Neural cell (in vitro differentiated cells): ENCODE measurements at regions not wholly inside any gene's neighbourhood (a gene's known extent, or its start where the extent isn't known, plus 50 kb on each side); places are given as distances from the start of the nearest gene placed in this dataset.

Experiments
- H2AFZ ChIP-seq: fragments of 200-600, 300-800 bp; sonication (generic), shearing (Covaris generic); 2 replicates; pipeline ENCODE4 v1.6.0; 2014; ENCODE audit warnings: low read depth, mild to moderate bottlenecking, antibody characterized with exemption, low read length, moderate library complexity
- H3F3A ChIP-seq: fragments of 200-600 bp; shearing (Covaris generic); 2 replicates; pipeline ENCODE4 v1.6.1; 2016; ENCODE audit warnings: mild to moderate bottlenecking, moderate library complexity, mixed read lengths, antibody characterized with exemption, low read length; ENCODE audit not compliant: insufficient read depth, poor library complexity, severe bottlenecking
- H3K27ac ChIP-seq: fragments of 200-600, 300-800 bp; sonication (generic), shearing (Covaris generic); 2 replicates; pipeline ENCODE4 v1.5.1; 2014; ENCODE audit warnings: mild to moderate bottlenecking, low read length, moderate library complexity
- H3K27me3 ChIP-seq: fragments of 300-800, 200-600 bp; sonication (generic), shearing (Covaris generic); 2 replicates; pipeline ENCODE4 v1.6.0; 2014; ENCODE audit warnings: mild to moderate bottlenecking, low read depth, low read length, moderate library complexity; ENCODE audit not compliant: insufficient read depth
- H3K36me3 ChIP-seq: fragments of 300-800, 200-600 bp; sonication (generic), shearing (Covaris generic); 2 replicates; pipeline ENCODE4 v1.5.1; 2014; ENCODE audit warnings: mild to moderate bottlenecking, antibody characterized with exemption, low read length, moderate library complexity; ENCODE audit not compliant: insufficient read depth
- H3K4me2 ChIP-seq: fragments of 300-800, 200-600 bp; sonication (generic), shearing (Covaris generic); 2 replicates; pipeline ENCODE4 v1.6.0; 2014; ENCODE audit warnings: mild to moderate bottlenecking, low read length
- H3K4me3 ChIP-seq: fragments of 300-800, 200-600 bp; sonication (generic), shearing (Covaris generic); 2 replicates; pipeline ENCODE4 v1.5.1; 2014; ENCODE audit warnings: mild to moderate bottlenecking, low read length, moderate library complexity
- H3K79me2 ChIP-seq: fragments of 200-600 bp; shearing (Covaris generic); replicated peaks from 2 replicates; pipeline ENCODE4 v1.6.0; 2014; ENCODE audit warnings: mild to moderate bottlenecking, low read length, moderate library complexity; ENCODE audit not compliant: insufficient read depth
- H3K9ac ChIP-seq: fragments of 300-800, 200-600 bp; sonication (generic), shearing (Covaris generic); 2 replicates; pipeline ENCODE4 v1.6.1; 2016; ENCODE audit warnings: mild to moderate bottlenecking, low read length, mixed read lengths
- H3K9me2 ChIP-seq: fragments of 200-600 bp; shearing (Covaris generic); 2 replicates; pipeline ENCODE4 v1.6.1; 2016; ENCODE audit warnings: mild to moderate bottlenecking, low read length, mixed read lengths; ENCODE audit not compliant: insufficient read depth
- H3K9me3 ChIP-seq: fragments of 200-600, 300-800 bp; sonication (generic), shearing (Covaris generic); 2 replicates; pipeline ENCODE4 v1.6.1; 2016; ENCODE audit warnings: mild to moderate bottlenecking, mixed run types, low read length, moderate library complexity, mixed read lengths
- H4K20me1 ChIP-seq: fragments of 200-600 bp; shearing (Covaris generic); 2 replicates; pipeline ENCODE4 v1.6.1; 2016; ENCODE audit warnings: mild to moderate bottlenecking, mixed run types; ENCODE audit not compliant: insufficient read depth
- EP300 ChIP-seq: fragments of 450-650 bp; conservative IDR thresholded peaks from 2 replicates; pipeline ENCODE4 v1.6.1; 2014; ENCODE audit warnings: antibody characterized with exemption, mild to moderate bottlenecking, moderate library complexity; ENCODE audit not compliant: poor library complexity, severe bottlenecking
- EZH2 ChIP-seq: fragments of 200-600, 300-800 bp; shearing (Covaris generic), sonication (generic); IDR thresholded peaks from 2 replicates; pipeline ENCODE4 v1.6.1; 2014; ENCODE audit warnings: antibody characterized with exemption, low read length, borderline replicate concordance, mild to moderate bottlenecking; ENCODE audit not compliant: insufficient read depth, poor library complexity, severe bottlenecking
- MXI1 ChIP-seq: fragments of 450-650 bp; conservative IDR thresholded peaks from 2 replicates; pipeline ENCODE4 v1.6.1; 2014; ENCODE audit warnings: antibody characterized with exemption, mild to moderate bottlenecking; ENCODE audit not compliant: poor library complexity, severe bottlenecking
- POLR2AphosphoS5 ChIP-seq: IDR thresholded peaks from 2 replicates; pipeline ENCODE4 v1.6.1; 2012
- RAD21 ChIP-seq: fragments of 450-650 bp; conservative IDR thresholded peaks from 2 replicates; pipeline ENCODE4 v1.6.1; 2014; ENCODE audit warnings: antibody characterized with exemption, mild to moderate bottlenecking, moderate library complexity
- SMC3 ChIP-seq: fragments of 450-650 bp; conservative IDR thresholded peaks from 2 replicates; pipeline ENCODE4 v1.6.1; 2014; ENCODE audit warnings: antibody characterized with exemption, mild to moderate bottlenecking, moderate library complexity; ENCODE audit not compliant: poor library complexity
- TAF1 ChIP-seq: IDR thresholded peaks from 2 replicates; pipeline ENCODE4 v1.6.1; 2012; ENCODE audit warnings: low read depth
- TF ChIP-seq, protein P1 (sequence below): IDR thresholded peaks from 2 replicates; pipeline ENCODE4 v1.6.1; 2012; ENCODE audit warnings: borderline replicate concordance
- TF ChIP-seq, protein P2 (sequence below): fragments of 450-650 bp; IDR thresholded peaks from 2 replicates; pipeline ENCODE4 v1.5.1; 2014; ENCODE audit warnings: antibody characterized with exemption, mild to moderate bottlenecking, moderate library complexity; ENCODE audit not compliant: poor library complexity, severe bottlenecking

DNA sequence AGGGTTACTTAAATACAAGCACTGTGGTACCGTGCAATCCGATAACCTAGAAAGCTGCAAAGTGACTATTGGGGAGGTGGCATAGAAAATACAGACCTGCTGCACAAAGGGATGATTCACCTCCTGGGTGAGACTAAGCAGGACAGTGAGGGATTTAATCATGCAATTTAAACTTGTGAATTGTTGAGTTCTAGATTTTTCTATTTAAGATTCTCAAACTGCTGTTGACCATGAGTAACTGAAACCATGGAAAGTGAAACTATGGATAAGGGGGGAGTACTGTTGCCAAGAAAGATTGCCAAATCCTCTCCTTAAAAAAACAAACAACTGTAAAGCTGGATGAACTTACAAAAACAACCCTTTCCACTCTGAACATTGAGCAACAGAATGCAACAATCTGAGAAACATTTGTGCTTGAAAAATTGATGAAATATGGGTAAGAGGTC is 61.5 kb upstream of the NUDT12 start:
- Histone ChIP-seq H3K27me3 (no peaks in the 10 kb centered on the region), H3K4me3 (no peak overlapping the region), H4K20me1 (no peaks in the 10 kb centered on the region), H3F3A (no peaks in the 10 kb centered on the region), H2AFZ (no peak overlapping the region), H3K9me3 (no peaks in the 10 kb centered on the region), H3K79me2 (no peaks in the 10 kb centered on the region), H3K9ac (no peak overlapping the region), H3K27ac (no peak overlapping the region), H3K9me2 (no peaks in the 10 kb centered on the region), H3K36me3 (no peaks in the 10 kb centered on the region), H3K4me2 (no peak overlapping the region)
- TF ChIP-seq POLR2AphosphoS5 (no peak), RAD21 (no peak), MXI1 (no peak), TAF1 (no peak), EZH2 (no peak), SMC3 (no peak), EP300 (no peak)
- TF ChIP-seq, protein P1, sequence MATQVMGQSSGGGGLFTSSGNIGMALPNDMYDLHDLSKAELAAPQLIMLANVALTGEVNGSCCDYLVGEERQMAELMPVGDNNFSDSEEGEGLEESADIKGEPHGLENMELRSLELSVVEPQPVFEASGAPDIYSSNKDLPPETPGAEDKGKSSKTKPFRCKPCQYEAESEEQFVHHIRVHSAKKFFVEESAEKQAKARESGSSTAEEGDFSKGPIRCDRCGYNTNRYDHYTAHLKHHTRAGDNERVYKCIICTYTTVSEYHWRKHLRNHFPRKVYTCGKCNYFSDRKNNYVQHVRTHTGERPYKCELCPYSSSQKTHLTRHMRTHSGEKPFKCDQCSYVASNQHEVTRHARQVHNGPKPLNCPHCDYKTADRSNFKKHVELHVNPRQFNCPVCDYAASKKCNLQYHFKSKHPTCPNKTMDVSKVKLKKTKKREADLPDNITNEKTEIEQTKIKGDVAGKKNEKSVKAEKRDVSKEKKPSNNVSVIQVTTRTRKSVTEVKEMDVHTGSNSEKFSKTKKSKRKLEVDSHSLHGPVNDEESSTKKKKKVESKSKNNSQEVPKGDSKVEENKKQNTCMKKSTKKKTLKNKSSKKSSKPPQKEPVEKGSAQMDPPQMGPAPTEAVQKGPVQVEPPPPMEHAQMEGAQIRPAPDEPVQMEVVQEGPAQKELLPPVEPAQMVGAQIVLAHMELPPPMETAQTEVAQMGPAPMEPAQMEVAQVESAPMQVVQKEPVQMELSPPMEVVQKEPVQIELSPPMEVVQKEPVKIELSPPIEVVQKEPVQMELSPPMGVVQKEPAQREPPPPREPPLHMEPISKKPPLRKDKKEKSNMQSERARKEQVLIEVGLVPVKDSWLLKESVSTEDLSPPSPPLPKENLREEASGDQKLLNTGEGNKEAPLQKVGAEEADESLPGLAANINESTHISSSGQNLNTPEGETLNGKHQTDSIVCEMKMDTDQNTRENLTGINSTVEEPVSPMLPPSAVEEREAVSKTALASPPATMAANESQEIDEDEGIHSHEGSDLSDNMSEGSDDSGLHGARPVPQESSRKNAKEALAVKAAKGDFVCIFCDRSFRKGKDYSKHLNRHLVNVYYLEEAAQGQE, result no peak
- TF ChIP-seq, protein P2, sequence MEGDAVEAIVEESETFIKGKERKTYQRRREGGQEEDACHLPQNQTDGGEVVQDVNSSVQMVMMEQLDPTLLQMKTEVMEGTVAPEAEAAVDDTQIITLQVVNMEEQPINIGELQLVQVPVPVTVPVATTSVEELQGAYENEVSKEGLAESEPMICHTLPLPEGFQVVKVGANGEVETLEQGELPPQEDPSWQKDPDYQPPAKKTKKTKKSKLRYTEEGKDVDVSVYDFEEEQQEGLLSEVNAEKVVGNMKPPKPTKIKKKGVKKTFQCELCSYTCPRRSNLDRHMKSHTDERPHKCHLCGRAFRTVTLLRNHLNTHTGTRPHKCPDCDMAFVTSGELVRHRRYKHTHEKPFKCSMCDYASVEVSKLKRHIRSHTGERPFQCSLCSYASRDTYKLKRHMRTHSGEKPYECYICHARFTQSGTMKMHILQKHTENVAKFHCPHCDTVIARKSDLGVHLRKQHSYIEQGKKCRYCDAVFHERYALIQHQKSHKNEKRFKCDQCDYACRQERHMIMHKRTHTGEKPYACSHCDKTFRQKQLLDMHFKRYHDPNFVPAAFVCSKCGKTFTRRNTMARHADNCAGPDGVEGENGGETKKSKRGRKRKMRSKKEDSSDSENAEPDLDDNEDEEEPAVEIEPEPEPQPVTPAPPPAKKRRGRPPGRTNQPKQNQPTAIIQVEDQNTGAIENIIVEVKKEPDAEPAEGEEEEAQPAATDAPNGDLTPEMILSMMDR, result no peak

DNA sequence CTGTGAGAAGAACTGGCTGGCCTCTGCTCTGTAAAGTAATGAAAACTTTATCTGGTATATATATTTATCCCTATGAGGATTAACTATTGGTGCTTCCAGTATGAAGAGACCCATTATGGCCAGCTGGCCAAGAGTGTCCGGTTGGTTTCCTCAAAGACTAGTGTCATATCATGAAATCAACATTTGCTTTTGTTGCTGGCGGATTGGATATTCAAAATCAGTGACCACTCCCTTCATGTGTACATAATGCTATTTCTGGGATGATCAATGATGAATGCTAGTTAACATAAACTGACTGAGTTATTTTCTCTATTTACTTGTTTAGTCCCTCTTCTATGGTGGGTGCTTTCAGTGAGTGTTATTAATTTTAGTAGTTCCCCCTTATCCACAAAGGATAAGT is 60.8 kb upstream of the NUDT12 start:
- TF ChIP-seq MXI1, result no peak
- TF ChIP-seq, protein P1, result no peak
- no peak for TF ChIP-seq SMC3
- TF ChIP-seq, protein P2, result no peak
- TF ChIP-seq EZH2, result no peak
- TF ChIP-seq EP300, result no peak
- TF ChIP-seq TAF1, result no peak
- no peak for TF ChIP-seq POLR2AphosphoS5
- TF ChIP-seq RAD21, result no peak
- no peak overlapping the region for H3K4me2 ChIP-seq

More for the DNA sequence above, 60.8 kb upstream of the NUDT12 start:
- Histone ChIP-seq H3K4me3 (no peak overlapping the region), H3K9ac (no peak overlapping the region), H3K9me3 (no peaks in the 10 kb centered on the region), H3K9me2 (no peaks in the 10 kb centered on the region), H2AFZ (no peak overlapping the region), H3K36me3 (no peaks in the 10 kb centered on the region), H3F3A (no peaks in the 10 kb centered on the region), H3K27me3 (no peaks in the 10 kb centered on the region), H4K20me1 (no peaks in the 10 kb centered on the region), H3K79me2 (no peaks in the 10 kb centered on the region), H3K27ac (no peak overlapping the region)
